GM23338 (cell line): ENCODE measurements at regions not wholly inside any gene's neighbourhood (a gene's known extent, or its start where the extent isn't known, plus 50 kb on each side); places are given as distances from the start of the nearest gene placed in this dataset.

ENCODE experiments used
- ATAC-seq: fragments of 200-7000 bp; cut with Tn5 transposase; 3 replicates; pipeline ENCODE4 v1.9.1; 2020
- DNase-seq: peaks from one replicate; pipeline ENCODE4 v3.0.0-alpha.2; 2015; ENCODE audit warnings: low spot score
- H2AFZ ChIP-seq: fragments of 200-600 bp; sonication (generic); 2 replicates; pipeline ENCODE4 v1.8.0; 2016; ENCODE audit warnings: antibody characterized with exemption, mild to moderate bottlenecking, moderate library complexity
- H3F3A ChIP-seq: fragments of 200-600 bp; sonication (generic); replicated peaks from 2 replicates; pipeline ENCODE4 v1.8.0; 2017; ENCODE audit warnings: antibody characterized with exemption, mixed run types, low read depth
- H3K27ac ChIP-seq: fragments of 200-600 bp; sonication (generic); 2 replicates; pipeline ENCODE4 v1.6.1; 2016; ENCODE audit warnings: low read depth
- H3K27me3 ChIP-seq: fragments of 200-600 bp; sonication (generic); 2 replicates; pipeline ENCODE4 v1.8.0; 2016; ENCODE audit warnings: mild to moderate bottlenecking, mixed run types, moderate library complexity; ENCODE audit not compliant: insufficient read depth
- H3K36me3 ChIP-seq: fragments of 200-600 bp; sonication (generic); 2 replicates; pipeline ENCODE4 v1.8.0; 2016; ENCODE audit warnings: mild to moderate bottlenecking; ENCODE audit not compliant: insufficient read depth
- H3K4me1 ChIP-seq: fragments of 200-600 bp; sonication (generic); 2 replicates; pipeline ENCODE4 v1.8.0; 2016; ENCODE audit warnings: mild to moderate bottlenecking, moderate library complexity; ENCODE audit not compliant: insufficient read depth
- H3K4me2 ChIP-seq: fragments of 200-600 bp; sonication (generic); 2 replicates; pipeline ENCODE4 v1.7.1; 2017; ENCODE audit warnings: mixed run types
- H3K4me3 ChIP-seq: fragments of 200-600 bp; sonication (generic); 2 replicates; pipeline ENCODE4 v1.6.1; 2016; ENCODE audit warnings: mixed run types
- H3K79me2 ChIP-seq: fragments of 200-600 bp; sonication (generic); replicated peaks from 2 replicates; pipeline ENCODE4 v1.8.0; 2017; ENCODE audit warnings: mild to moderate bottlenecking; ENCODE audit not compliant: insufficient read depth
- H3K9me2 ChIP-seq: fragments of 200-600 bp; sonication (generic); 2 replicates; pipeline ENCODE4 v1.8.0; 2017; ENCODE audit not compliant: insufficient read depth
- H4K20me1 ChIP-seq: fragments of 200-600 bp; sonication (generic); replicated peaks from 2 replicates; pipeline ENCODE4 v1.8.0; 2017; ENCODE audit warnings: mild to moderate bottlenecking; ENCODE audit not compliant: insufficient read depth
- H3K27ac Mint-ChIP-seq: 2 replicates; pipeline ENCODE4 v1.8.0; 2020; ENCODE audit warnings: inconsistent platforms, mild to moderate bottlenecking, moderate library complexity, mixed read lengths
- H3K27me3 Mint-ChIP-seq: 3 replicates; pipeline ENCODE4 v1.8.0; 2022; ENCODE audit warnings: low read depth, mild to moderate bottlenecking, moderate library complexity, mixed read lengths, inconsistent platforms; ENCODE audit not compliant: insufficient read depth, poor library complexity
- H3K36me3 Mint-ChIP-seq: 3 replicates; pipeline ENCODE4 v1.8.0; 2021; ENCODE audit warnings: low read depth, mild to moderate bottlenecking, inconsistent platforms, moderate library complexity, mixed read lengths
- H3K4me1 Mint-ChIP-seq: 3 replicates; pipeline ENCODE4 v1.8.0; 2020; ENCODE audit warnings: mild to moderate bottlenecking, inconsistent platforms, mixed read lengths
- H3K4me3 Mint-ChIP-seq: 3 replicates; pipeline ENCODE4 v1.8.0; 2021; ENCODE audit warnings: moderate library complexity, mild to moderate bottlenecking, inconsistent platforms, mixed read lengths
- H3K9me3 Mint-ChIP-seq: 3 replicates; pipeline ENCODE4 v1.8.0; 2020; ENCODE audit warnings: moderate library complexity, mild to moderate bottlenecking, inconsistent platforms, mixed read lengths
- CREB1 ChIP-seq: fragments of 250-450 bp; sonication (Bioruptor Pico); IDR thresholded peaks from 2 replicates; pipeline ENCODE4 v1.5.0; 2020; ENCODE audit warnings: low read depth, mild to moderate bottlenecking, moderate library complexity
- EZH2 ChIP-seq: fragments of 200-600 bp; sonication (generic); IDR thresholded peaks from one replicate; pipeline ENCODE4 v1.8.0; 2017; ENCODE audit warnings: antibody characterized with exemption, mild to moderate bottlenecking, low read depth; ENCODE audit not compliant: unreplicated experiment
- EZH2phosphoT487 ChIP-seq: fragments of 200-600 bp; sonication (generic); IDR thresholded peaks from one replicate; pipeline ENCODE4 v1.8.1; 2018; ENCODE audit warnings: antibody characterized with exemption; ENCODE audit not compliant: unreplicated experiment
- JUNB ChIP-seq: IDR thresholded peaks from one replicate; pipeline ENCODE4 v1.6.1; 2016; ENCODE audit warnings: antibody characterized with exemption; ENCODE audit not compliant: unreplicated experiment
- NANOG ChIP-seq: IDR thresholded peaks from 2 replicates; pipeline ENCODE4 v1.6.1; 2016; ENCODE audit warnings: antibody characterized with exemption, borderline replicate concordance
- POLR2AphosphoS5 ChIP-seq: IDR thresholded peaks from 2 replicates; pipeline ENCODE4 v1.6.1; 2016; ENCODE audit warnings: antibody characterized with exemption, low read depth
- STAT1 ChIP-seq: IDR thresholded peaks from one replicate; pipeline ENCODE4 v1.6.1; 2016; ENCODE audit warnings: antibody characterized with exemption; ENCODE audit not compliant: unreplicated experiment
- ZNF114 ChIP-seq: fragments of 250-450 bp; sonication (Bioruptor Pico); IDR thresholded peaks from 2 replicates; pipeline ENCODE4 v1.5.0; 2020; ENCODE audit warnings: mild to moderate bottlenecking, moderate library complexity
- ZNF331 ChIP-seq: fragments of 250-450 bp; sonication (Bioruptor Pico); IDR thresholded peaks from 2 replicates; pipeline ENCODE4 v1.5.0; 2020; ENCODE audit warnings: low read depth, mild to moderate bottlenecking, moderate library complexity
- TF ChIP-seq, protein P1 (sequence below), 2 experiments: fragments of 200-600 bp in 1 of 2; sonication (generic) in 1 of 2; conservative IDR thresholded peaks; 2 replicates each; pipeline versions ENCODE4 v1.5.1 to v1.6.1; 2016 to 2017; ENCODE audit warnings: antibody characterized with exemption in 2 of 2, low read depth in 2 of 2, mild to moderate bottlenecking in 2 of 2, moderate library complexity in 1 of 2
- TF ChIP-seq, protein P2 (sequence below): IDR thresholded peaks from 2 replicates; pipeline ENCODE4 v1.6.1; 2016; ENCODE audit warnings: antibody characterized with exemption
- TF ChIP-seq, protein P3 (sequence below): IDR thresholded peaks from one replicate; pipeline ENCODE4 v1.6.1; 2018; ENCODE audit warnings: antibody characterized with exemption; ENCODE audit not compliant: unreplicated experiment
- TF ChIP-seq, protein P4 (sequence below): fragments of 250-450 bp; sonication (Bioruptor Pico); IDR thresholded peaks from 2 replicates; pipeline ENCODE4 v1.5.0; 2020; ENCODE audit warnings: mild to moderate bottlenecking, moderate library complexity

DNA sequence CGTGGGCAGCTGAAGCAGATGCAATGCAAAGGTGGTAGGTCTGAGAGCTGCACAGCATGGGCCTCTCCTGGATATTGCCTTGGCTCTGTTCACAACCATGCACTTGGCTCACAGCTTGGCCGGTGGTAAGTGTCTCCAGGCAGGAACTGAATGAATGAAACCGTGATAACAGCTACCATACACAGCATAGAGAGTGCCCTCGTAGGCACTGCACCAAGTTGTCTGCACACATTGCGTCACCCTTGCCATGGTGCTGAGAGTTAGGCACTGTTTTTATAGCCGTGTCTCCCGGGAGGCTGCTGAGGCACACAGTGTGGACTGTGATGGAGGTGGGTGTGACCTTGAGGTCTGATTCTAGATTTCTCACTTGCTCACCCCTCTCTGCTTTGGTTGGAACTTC, 157.6 kb upstream of the VASH1 start:
- Histone ChIP-seq H4K20me1 (no peaks in the 10 kb centered on the region), H3K27ac (no peak overlapping the region), H3K4me2 (no peak overlapping the region), H3K79me2 (no peaks in the 10 kb centered on the region), H3K9me2 (no peaks in the 10 kb centered on the region), H3K4me1 (no peaks in the 10 kb centered on the region), H3K27me3 (no peaks in the 10 kb centered on the region), H3K36me3 (no peaks in the 10 kb centered on the region), H3K4me3 (no peak overlapping the region), H3F3A (no peaks in the 10 kb centered on the region), H2AFZ (no peak overlapping the region)
- peaks cover 3% of the 10 kb centered on the region; the same call in 1 of the 3 replicates for H3K36me3 Mint-ChIP-seq
- TF ChIP-seq STAT1: no peak
- TF ChIP-seq NANOG: no peak
- no peak for TF ChIP-seq ZNF114 (CRISPR knock-in tag)
- no peak for TF ChIP-seq POLR2AphosphoS5
- TF ChIP-seq CREB1 (CRISPR knock-in tag): no peak
- no peak for TF ChIP-seq EZH2phosphoT487
- TF ChIP-seq ZNF331 (CRISPR knock-in tag): no peak
- TF ChIP-seq, protein P1, sequence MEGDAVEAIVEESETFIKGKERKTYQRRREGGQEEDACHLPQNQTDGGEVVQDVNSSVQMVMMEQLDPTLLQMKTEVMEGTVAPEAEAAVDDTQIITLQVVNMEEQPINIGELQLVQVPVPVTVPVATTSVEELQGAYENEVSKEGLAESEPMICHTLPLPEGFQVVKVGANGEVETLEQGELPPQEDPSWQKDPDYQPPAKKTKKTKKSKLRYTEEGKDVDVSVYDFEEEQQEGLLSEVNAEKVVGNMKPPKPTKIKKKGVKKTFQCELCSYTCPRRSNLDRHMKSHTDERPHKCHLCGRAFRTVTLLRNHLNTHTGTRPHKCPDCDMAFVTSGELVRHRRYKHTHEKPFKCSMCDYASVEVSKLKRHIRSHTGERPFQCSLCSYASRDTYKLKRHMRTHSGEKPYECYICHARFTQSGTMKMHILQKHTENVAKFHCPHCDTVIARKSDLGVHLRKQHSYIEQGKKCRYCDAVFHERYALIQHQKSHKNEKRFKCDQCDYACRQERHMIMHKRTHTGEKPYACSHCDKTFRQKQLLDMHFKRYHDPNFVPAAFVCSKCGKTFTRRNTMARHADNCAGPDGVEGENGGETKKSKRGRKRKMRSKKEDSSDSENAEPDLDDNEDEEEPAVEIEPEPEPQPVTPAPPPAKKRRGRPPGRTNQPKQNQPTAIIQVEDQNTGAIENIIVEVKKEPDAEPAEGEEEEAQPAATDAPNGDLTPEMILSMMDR (conservative IDR thresholded peaks at IDR 0.05; ENCODE audit: low read depth in 2 of 2): no peak
- no peak for TF ChIP-seq JUNB
- TF ChIP-seq, protein P2, sequence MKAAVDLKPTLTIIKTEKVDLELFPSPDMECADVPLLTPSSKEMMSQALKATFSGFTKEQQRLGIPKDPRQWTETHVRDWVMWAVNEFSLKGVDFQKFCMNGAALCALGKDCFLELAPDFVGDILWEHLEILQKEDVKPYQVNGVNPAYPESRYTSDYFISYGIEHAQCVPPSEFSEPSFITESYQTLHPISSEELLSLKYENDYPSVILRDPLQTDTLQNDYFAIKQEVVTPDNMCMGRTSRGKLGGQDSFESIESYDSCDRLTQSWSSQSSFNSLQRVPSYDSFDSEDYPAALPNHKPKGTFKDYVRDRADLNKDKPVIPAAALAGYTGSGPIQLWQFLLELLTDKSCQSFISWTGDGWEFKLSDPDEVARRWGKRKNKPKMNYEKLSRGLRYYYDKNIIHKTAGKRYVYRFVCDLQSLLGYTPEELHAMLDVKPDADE: no peak
- TF ChIP-seq, protein P3, sequence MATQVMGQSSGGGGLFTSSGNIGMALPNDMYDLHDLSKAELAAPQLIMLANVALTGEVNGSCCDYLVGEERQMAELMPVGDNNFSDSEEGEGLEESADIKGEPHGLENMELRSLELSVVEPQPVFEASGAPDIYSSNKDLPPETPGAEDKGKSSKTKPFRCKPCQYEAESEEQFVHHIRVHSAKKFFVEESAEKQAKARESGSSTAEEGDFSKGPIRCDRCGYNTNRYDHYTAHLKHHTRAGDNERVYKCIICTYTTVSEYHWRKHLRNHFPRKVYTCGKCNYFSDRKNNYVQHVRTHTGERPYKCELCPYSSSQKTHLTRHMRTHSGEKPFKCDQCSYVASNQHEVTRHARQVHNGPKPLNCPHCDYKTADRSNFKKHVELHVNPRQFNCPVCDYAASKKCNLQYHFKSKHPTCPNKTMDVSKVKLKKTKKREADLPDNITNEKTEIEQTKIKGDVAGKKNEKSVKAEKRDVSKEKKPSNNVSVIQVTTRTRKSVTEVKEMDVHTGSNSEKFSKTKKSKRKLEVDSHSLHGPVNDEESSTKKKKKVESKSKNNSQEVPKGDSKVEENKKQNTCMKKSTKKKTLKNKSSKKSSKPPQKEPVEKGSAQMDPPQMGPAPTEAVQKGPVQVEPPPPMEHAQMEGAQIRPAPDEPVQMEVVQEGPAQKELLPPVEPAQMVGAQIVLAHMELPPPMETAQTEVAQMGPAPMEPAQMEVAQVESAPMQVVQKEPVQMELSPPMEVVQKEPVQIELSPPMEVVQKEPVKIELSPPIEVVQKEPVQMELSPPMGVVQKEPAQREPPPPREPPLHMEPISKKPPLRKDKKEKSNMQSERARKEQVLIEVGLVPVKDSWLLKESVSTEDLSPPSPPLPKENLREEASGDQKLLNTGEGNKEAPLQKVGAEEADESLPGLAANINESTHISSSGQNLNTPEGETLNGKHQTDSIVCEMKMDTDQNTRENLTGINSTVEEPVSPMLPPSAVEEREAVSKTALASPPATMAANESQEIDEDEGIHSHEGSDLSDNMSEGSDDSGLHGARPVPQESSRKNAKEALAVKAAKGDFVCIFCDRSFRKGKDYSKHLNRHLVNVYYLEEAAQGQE: no peak
- TF ChIP-seq EZH2: no peak
- TF ChIP-seq, protein P4, sequence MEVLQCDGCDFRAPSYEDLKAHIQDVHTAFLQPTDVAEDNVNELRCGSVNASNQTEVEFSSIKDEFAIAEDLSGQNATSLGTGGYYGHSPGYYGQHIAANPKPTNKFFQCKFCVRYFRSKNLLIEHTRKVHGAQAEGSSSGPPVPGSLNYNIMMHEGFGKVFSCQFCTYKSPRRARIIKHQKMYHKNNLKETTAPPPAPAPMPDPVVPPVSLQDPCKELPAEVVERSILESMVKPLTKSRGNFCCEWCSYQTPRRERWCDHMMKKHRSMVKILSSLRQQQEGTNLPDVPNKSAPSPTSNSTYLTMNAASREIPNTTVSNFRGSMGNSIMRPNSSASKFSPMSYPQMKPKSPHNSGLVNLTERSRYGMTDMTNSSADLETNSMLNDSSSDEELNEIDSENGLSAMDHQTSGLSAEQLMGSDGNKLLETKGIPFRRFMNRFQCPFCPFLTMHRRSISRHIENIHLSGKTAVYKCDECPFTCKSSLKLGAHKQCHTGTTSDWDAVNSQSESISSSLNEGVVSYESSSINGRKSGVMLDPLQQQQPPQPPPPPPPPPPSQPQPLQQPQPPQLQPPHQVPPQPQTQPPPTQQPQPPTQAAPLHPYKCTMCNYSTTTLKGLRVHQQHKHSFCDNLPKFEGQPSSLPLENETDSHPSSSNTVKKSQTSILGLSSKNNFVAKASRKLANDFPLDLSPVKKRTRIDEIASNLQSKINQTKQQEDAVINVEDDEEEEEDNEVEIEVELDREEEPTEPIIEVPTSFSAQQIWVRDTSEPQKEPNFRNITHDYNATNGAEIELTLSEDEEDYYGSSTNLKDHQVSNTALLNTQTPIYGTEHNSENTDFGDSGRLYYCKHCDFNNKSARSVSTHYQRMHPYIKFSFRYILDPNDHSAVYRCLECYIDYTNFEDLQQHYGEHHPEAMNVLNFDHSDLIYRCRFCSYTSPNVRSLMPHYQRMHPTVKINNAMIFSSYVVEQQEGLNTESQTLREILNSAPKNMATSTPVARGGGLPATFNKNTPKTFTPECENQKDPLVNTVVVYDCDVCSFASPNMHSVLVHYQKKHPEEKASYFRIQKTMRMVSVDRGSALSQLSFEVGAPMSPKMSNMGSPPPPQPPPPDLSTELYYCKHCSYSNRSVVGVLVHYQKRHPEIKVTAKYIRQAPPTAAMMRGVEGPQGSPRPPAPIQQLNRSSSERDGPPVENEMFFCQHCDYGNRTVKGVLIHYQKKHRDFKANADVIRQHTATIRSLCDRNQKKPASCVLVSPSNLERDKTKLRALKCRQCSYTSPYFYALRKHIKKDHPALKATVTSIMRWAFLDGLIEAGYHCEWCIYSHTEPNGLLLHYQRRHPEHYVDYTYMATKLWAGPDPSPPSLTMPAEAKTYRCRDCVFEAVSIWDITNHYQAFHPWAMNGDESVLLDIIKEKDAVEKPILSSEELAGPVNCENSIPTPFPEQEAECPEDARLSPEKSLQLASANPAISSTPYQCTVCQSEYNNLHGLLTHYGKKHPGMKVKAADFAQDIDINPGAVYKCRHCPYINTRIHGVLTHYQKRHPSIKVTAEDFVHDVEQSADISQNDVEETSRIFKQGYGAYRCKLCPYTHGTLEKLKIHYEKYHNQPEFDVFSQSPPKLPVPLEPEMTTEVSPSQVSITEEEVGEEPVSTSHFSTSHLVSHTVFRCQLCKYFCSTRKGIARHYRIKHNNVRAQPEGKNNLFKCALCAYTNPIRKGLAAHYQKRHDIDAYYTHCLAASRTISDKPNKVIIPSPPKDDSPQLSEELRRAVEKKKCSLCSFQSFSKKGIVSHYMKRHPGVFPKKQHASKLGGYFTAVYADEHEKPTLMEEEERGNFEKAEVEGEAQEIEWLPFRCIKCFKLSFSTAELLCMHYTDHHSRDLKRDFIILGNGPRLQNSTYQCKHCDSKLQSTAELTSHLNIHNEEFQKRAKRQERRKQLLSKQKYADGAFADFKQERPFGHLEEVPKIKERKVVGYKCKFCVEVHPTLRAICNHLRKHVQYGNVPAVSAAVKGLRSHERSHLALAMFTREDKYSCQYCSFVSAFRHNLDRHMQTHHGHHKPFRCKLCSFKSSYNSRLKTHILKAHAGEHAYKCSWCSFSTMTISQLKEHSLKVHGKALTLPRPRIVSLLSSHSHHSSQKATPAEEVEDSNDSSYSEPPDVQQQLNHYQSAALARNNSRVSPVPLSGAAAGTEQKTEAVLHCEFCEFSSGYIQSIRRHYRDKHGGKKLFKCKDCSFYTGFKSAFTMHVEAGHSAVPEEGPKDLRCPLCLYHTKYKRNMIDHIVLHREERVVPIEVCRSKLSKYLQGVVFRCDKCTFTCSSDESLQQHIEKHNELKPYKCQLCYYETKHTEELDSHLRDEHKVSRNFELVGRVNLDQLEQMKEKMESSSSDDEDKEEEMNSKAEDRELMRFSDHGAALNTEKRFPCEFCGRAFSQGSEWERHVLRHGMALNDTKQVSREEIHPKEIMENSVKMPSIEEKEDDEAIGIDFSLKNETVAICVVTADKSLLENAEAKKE (CRISPR knock-in tag): no peak
- DNase-seq: no peak
- H3K9me3 Mint-ChIP-seq: peaks cover 7% of the 10 kb centered on the region; the same call in 2 of the 3 replicates
- H3K27ac Mint-ChIP-seq: no peak overlapping the region
- H3K4me3 Mint-ChIP-seq: no peak overlapping the region
- H3K4me1 Mint-ChIP-seq: peaks cover 13% of the 10 kb centered on the region
- peaks cover 11% of the 10 kb centered on the region for H3K27me3 Mint-ChIP-seq
- no peak for ATAC-seq
